ENCODE measurements at regions not wholly inside any gene's neighbourhood (a gene's known extent, or its start where the extent isn't known, plus 50 kb on each side); places are given as distances from the start of the nearest gene placed in this dataset.

DNA sequence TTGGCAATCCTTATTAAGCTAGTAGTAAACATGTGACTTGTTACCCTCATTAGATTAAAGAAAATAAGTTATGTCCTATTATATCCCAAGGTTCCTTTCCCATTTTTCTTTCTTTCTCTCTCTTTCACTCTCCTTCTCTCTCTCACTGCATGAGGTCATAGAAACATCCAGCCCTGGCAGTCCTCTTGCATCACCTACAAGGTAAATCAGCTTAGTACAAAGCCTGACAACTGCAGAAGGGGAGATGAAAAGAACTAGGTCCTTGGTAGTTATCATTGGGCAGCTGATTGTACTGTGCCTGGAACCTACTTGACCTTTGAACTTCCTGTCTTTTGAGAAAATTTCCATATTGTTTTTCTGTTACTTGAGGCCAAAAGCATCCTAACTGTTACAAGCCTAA lies 307.9 kb upstream of the SP8 start:
- Histone ChIP-seq H3K27me3 (ENCODE audit: control insufficient read depth in 1 of 2, insufficient read depth in 2 of 2, low read length in 2 of 2) (no peaks in the 10 kb centered on the region), H3K27ac (ENCODE audit: low read depth in 1 of 2, low read length in 2 of 2) (no peak overlapping the region), H3K4me1 (ENCODE audit: insufficient read depth, low read length) (no peaks in the 10 kb centered on the region), H3K4me3 (ENCODE audit: low read length) (no peak overlapping the region), H3K9me3 (ENCODE audit: control insufficient read depth in 1 of 2, insufficient read depth in 1 of 2, low read length in 2 of 2) (no peaks in the 10 kb centered on the region), H3K36me3 (ENCODE audit: insufficient read depth, low read length) (no peaks in the 10 kb centered on the region)
- Mint-ChIP-seq H3K4me1 (ENCODE audit: low read depth) (no peaks in the 10 kb centered on the region), H3K27ac (no peak overlapping the region), H3K4me3 (no peak overlapping the region), H3K27me3 (peaks cover 8% of the 10 kb centered on the region), H3K36me3 (ENCODE audit: low read depth) (no peaks in the 10 kb centered on the region), H3K9me3 (no peaks in the 10 kb centered on the region)
- ATAC-seq (ENCODE audit: poor library complexity) (no peak), DNase-seq (no peak)
- ChIA-PET POLR2A (no interaction called here), CTCF (no interaction called here)
- no peak for TF ChIP-seq CTCF (IDR thresholded peaks at IDR 0.05)
- intact Hi-C loops (cut with DNase I, micrococcal nuclease): no loop called here

GRCh38 chr7:21099432-21099831 lies 312.7 kb upstream of the SP8 start:
- no peaks in the 10 kb centered on the region for H3K9me3 Mint-ChIP-seq
- no peak for TF ChIP-seq CTCF (IDR thresholded peaks at IDR 0.05)
- intact Hi-C loops (cut with DNase I, micrococcal nuclease): no loop called here
- Histone ChIP-seq H3K27me3 (ENCODE audit: control insufficient read depth in 1 of 2, insufficient read depth in 2 of 2, low read length in 2 of 2) (no peaks in the 10 kb centered on the region), H3K9me3 (ENCODE audit: control insufficient read depth in 1 of 2, insufficient read depth in 1 of 2, low read length in 2 of 2) (no peaks in the 10 kb centered on the region), H3K4me3 (ENCODE audit: low read length) (no peak overlapping the region), H3K27ac (ENCODE audit: low read depth in 1 of 2, low read length in 2 of 2) (no peak overlapping the region), H3K4me1 (ENCODE audit: insufficient read depth, low read length) (no peaks in the 10 kb centered on the region), H3K36me3 (ENCODE audit: insufficient read depth, low read length) (no peaks in the 10 kb centered on the region)
- H3K36me3 Mint-ChIP-seq (ENCODE audit: low read depth): no peaks in the 10 kb centered on the region
- no peak for DNase-seq
- H3K4me3 Mint-ChIP-seq: no peak overlapping the region
- H3K27ac Mint-ChIP-seq: no peak overlapping the region
- ChIA-PET POLR2A (no interaction called here), CTCF (no interaction called here)
- peaks cover 11% of the 10 kb centered on the region for H3K27me3 Mint-ChIP-seq
- no peaks in the 10 kb centered on the region for H3K4me1 Mint-ChIP-seq (ENCODE audit: low read depth)
- no peak for ATAC-seq (ENCODE audit: poor library complexity)

GRCh38 chr7:21099955-21100354 lies 313.3 kb upstream of the SP8 start:
- DNase-seq (no peak), ATAC-seq (ENCODE audit: poor library complexity) (no peak)
- no peaks in the 10 kb centered on the region for H3K9me3 ChIP-seq (ENCODE audit: control insufficient read depth in 1 of 2, insufficient read depth in 1 of 2, low read length in 2 of 2)
- no peak overlapping the region for H3K4me3 Mint-ChIP-seq
- no peaks in the 10 kb centered on the region for H3K36me3 Mint-ChIP-seq (ENCODE audit: low read depth)
- H3K27ac Mint-ChIP-seq: no peak overlapping the region
- H3K4me1 ChIP-seq (ENCODE audit: insufficient read depth, low read length): no peaks in the 10 kb centered on the region
- no peak overlapping the region for H3K4me3 ChIP-seq (ENCODE audit: low read length)
- no peaks in the 10 kb centered on the region for H3K36me3 ChIP-seq (ENCODE audit: insufficient read depth, low read length)
- peaks cover 11% of the 10 kb centered on the region for H3K27me3 Mint-ChIP-seq
- H3K27me3 ChIP-seq (ENCODE audit: control insufficient read depth in 1 of 2, insufficient read depth in 2 of 2, low read length in 2 of 2): no peaks in the 10 kb centered on the region
- no peaks in the 10 kb centered on the region for H3K9me3 Mint-ChIP-seq
- no peak for TF ChIP-seq CTCF (IDR thresholded peaks at IDR 0.05)
- intact Hi-C loops (cut with DNase I, micrococcal nuclease): no loop called here
- CTCF ChIA-PET: no interaction called here
- no peak overlapping the region for H3K27ac ChIP-seq (ENCODE audit: low read depth in 1 of 2, low read length in 2 of 2)
- POLR2A ChIA-PET: no interaction called here
- H3K4me1 Mint-ChIP-seq (ENCODE audit: low read depth): no peaks in the 10 kb centered on the region
